GM23338 (cell line): ENCODE measurements at regions not wholly inside any gene's neighbourhood (a gene's known extent, or its start where the extent isn't known, plus 50 kb on each side); places are given as distances from the start of the nearest gene placed in this dataset.

Experiments used
- ATAC-seq: fragments of 200-7000 bp; cut with Tn5 transposase; 3 replicates; pipeline ENCODE4 v1.9.1; 2020
- DNase-seq: peaks from one replicate; pipeline ENCODE4 v3.0.0-alpha.2; 2015; ENCODE audit warnings: low spot score
- H2AFZ ChIP-seq: fragments of 200-600 bp; sonication (generic); 2 replicates; pipeline ENCODE4 v1.8.0; 2016; ENCODE audit warnings: antibody characterized with exemption, mild to moderate bottlenecking, moderate library complexity
- H3F3A ChIP-seq: fragments of 200-600 bp; sonication (generic); replicated peaks from 2 replicates; pipeline ENCODE4 v1.8.0; 2017; ENCODE audit warnings: antibody characterized with exemption, mixed run types, low read depth
- H3K27ac ChIP-seq: fragments of 200-600 bp; sonication (generic); 2 replicates; pipeline ENCODE4 v1.6.1; 2016; ENCODE audit warnings: low read depth
- H3K27me3 ChIP-seq: fragments of 200-600 bp; sonication (generic); 2 replicates; pipeline ENCODE4 v1.8.0; 2016; ENCODE audit warnings: mild to moderate bottlenecking, mixed run types, moderate library complexity; ENCODE audit not compliant: insufficient read depth
- H3K36me3 ChIP-seq: fragments of 200-600 bp; sonication (generic); 2 replicates; pipeline ENCODE4 v1.8.0; 2016; ENCODE audit warnings: mild to moderate bottlenecking; ENCODE audit not compliant: insufficient read depth
- H3K4me1 ChIP-seq: fragments of 200-600 bp; sonication (generic); 2 replicates; pipeline ENCODE4 v1.8.0; 2016; ENCODE audit warnings: mild to moderate bottlenecking, moderate library complexity; ENCODE audit not compliant: insufficient read depth
- H3K4me2 ChIP-seq: fragments of 200-600 bp; sonication (generic); 2 replicates; pipeline ENCODE4 v1.7.1; 2017; ENCODE audit warnings: mixed run types
- H3K4me3 ChIP-seq: fragments of 200-600 bp; sonication (generic); 2 replicates; pipeline ENCODE4 v1.6.1; 2016; ENCODE audit warnings: mixed run types
- H3K79me2 ChIP-seq: fragments of 200-600 bp; sonication (generic); replicated peaks from 2 replicates; pipeline ENCODE4 v1.8.0; 2017; ENCODE audit warnings: mild to moderate bottlenecking; ENCODE audit not compliant: insufficient read depth
- H3K9me2 ChIP-seq: fragments of 200-600 bp; sonication (generic); 2 replicates; pipeline ENCODE4 v1.8.0; 2017; ENCODE audit not compliant: insufficient read depth
- H4K20me1 ChIP-seq: fragments of 200-600 bp; sonication (generic); replicated peaks from 2 replicates; pipeline ENCODE4 v1.8.0; 2017; ENCODE audit warnings: mild to moderate bottlenecking; ENCODE audit not compliant: insufficient read depth
- H3K27ac Mint-ChIP-seq: 2 replicates; pipeline ENCODE4 v1.8.0; 2020; ENCODE audit warnings: inconsistent platforms, mild to moderate bottlenecking, moderate library complexity, mixed read lengths
- H3K27me3 Mint-ChIP-seq: 3 replicates; pipeline ENCODE4 v1.8.0; 2022; ENCODE audit warnings: low read depth, mild to moderate bottlenecking, moderate library complexity, mixed read lengths, inconsistent platforms; ENCODE audit not compliant: insufficient read depth, poor library complexity
- H3K36me3 Mint-ChIP-seq: 3 replicates; pipeline ENCODE4 v1.8.0; 2021; ENCODE audit warnings: low read depth, mild to moderate bottlenecking, inconsistent platforms, moderate library complexity, mixed read lengths
- H3K4me1 Mint-ChIP-seq: 3 replicates; pipeline ENCODE4 v1.8.0; 2020; ENCODE audit warnings: mild to moderate bottlenecking, inconsistent platforms, mixed read lengths
- H3K4me3 Mint-ChIP-seq: 3 replicates; pipeline ENCODE4 v1.8.0; 2021; ENCODE audit warnings: moderate library complexity, mild to moderate bottlenecking, inconsistent platforms, mixed read lengths
- H3K9me3 Mint-ChIP-seq: 3 replicates; pipeline ENCODE4 v1.8.0; 2020; ENCODE audit warnings: moderate library complexity, mild to moderate bottlenecking, inconsistent platforms, mixed read lengths
- CREB1 ChIP-seq: fragments of 250-450 bp; sonication (Bioruptor Pico); IDR thresholded peaks from 2 replicates; pipeline ENCODE4 v1.5.0; 2020; ENCODE audit warnings: low read depth, mild to moderate bottlenecking, moderate library complexity
- EZH2 ChIP-seq: fragments of 200-600 bp; sonication (generic); IDR thresholded peaks from one replicate; pipeline ENCODE4 v1.8.0; 2017; ENCODE audit warnings: antibody characterized with exemption, mild to moderate bottlenecking, low read depth; ENCODE audit not compliant: unreplicated experiment
- EZH2phosphoT487 ChIP-seq: fragments of 200-600 bp; sonication (generic); IDR thresholded peaks from one replicate; pipeline ENCODE4 v1.8.1; 2018; ENCODE audit warnings: antibody characterized with exemption; ENCODE audit not compliant: unreplicated experiment
- JUNB ChIP-seq: IDR thresholded peaks from one replicate; pipeline ENCODE4 v1.6.1; 2016; ENCODE audit warnings: antibody characterized with exemption; ENCODE audit not compliant: unreplicated experiment
- NANOG ChIP-seq: IDR thresholded peaks from 2 replicates; pipeline ENCODE4 v1.6.1; 2016; ENCODE audit warnings: antibody characterized with exemption, borderline replicate concordance
- ZNF114 ChIP-seq: fragments of 250-450 bp; sonication (Bioruptor Pico); IDR thresholded peaks from 2 replicates; pipeline ENCODE4 v1.5.0; 2020; ENCODE audit warnings: mild to moderate bottlenecking, moderate library complexity
- TF ChIP-seq, protein P1 (sequence below), 2 experiments: fragments of 200-600 bp in 1 of 2; sonication (generic) in 1 of 2; conservative IDR thresholded peaks; 2 replicates each; pipeline versions ENCODE4 v1.5.1 to v1.6.1; 2016 to 2017; ENCODE audit warnings: antibody characterized with exemption in 2 of 2, low read depth in 2 of 2, mild to moderate bottlenecking in 2 of 2, moderate library complexity in 1 of 2

DNA sequence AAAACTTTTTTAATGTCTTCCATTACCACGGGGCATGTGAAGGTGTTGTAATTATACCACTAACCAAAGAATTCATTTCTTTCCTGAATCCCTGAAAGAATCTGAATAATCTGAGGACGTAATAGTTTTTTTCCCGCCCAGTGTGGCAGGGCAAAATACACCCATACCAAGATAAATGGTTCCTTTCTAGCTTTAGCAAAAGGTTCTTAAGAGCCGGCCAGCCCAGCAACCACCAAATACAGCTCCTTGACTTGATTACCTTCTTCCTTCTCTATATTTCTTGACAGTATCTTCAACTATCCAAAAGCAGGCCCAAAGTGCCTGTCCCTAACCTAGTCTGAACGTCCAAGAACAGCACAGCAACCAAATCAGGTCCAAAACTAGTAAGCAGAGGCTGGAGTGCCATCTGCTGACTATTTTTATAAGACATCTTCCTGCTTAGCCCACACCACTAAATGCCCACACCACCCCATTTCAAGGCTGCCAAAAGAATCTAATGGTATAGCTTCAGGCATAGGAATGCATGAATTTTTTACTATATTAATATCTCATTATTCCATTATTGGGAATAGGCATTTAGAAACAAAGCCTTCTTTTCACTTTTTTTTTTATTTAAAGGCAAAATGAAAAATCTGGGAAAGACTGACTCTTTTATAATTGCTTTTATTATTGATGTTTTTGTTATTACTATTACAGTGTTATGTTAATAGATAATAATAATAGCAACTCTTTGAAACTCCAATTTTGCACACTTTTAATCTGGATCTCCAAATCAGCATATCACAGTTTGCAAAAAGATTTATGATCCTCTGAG is 524.4 kb downstream of the MED13L start:
- Histone ChIP-seq H4K20me1 (no peaks in the 10 kb centered on the region), H3K9me2 (no peaks in the 10 kb centered on the region), H3K4me3 (no peak overlapping the region), H3K36me3 (no peaks in the 10 kb centered on the region), H3K27me3 (no peaks in the 10 kb centered on the region), H3K27ac (no peak overlapping the region), H3K4me1 (peaks cover 10% of the 10 kb centered on the region; the same call in 1 of the 2 replicates), H2AFZ (no peak overlapping the region), H3K79me2 (no peaks in the 10 kb centered on the region), H3K4me2 (no peak overlapping the region), H3F3A (no peaks in the 10 kb centered on the region)
- ATAC-seq (peak; percentile 94), DNase-seq (peak; percentile 75)
- peaks cover 12% of the 10 kb centered on the region for H3K4me1 Mint-ChIP-seq
- TF ChIP-seq, protein P1, sequence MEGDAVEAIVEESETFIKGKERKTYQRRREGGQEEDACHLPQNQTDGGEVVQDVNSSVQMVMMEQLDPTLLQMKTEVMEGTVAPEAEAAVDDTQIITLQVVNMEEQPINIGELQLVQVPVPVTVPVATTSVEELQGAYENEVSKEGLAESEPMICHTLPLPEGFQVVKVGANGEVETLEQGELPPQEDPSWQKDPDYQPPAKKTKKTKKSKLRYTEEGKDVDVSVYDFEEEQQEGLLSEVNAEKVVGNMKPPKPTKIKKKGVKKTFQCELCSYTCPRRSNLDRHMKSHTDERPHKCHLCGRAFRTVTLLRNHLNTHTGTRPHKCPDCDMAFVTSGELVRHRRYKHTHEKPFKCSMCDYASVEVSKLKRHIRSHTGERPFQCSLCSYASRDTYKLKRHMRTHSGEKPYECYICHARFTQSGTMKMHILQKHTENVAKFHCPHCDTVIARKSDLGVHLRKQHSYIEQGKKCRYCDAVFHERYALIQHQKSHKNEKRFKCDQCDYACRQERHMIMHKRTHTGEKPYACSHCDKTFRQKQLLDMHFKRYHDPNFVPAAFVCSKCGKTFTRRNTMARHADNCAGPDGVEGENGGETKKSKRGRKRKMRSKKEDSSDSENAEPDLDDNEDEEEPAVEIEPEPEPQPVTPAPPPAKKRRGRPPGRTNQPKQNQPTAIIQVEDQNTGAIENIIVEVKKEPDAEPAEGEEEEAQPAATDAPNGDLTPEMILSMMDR (conservative IDR thresholded peaks at IDR 0.05; ENCODE audit: low read depth in 2 of 2): peak; percentile 67 to 79
- no peak for TF ChIP-seq CREB1 (CRISPR knock-in tag)
- H3K27me3 Mint-ChIP-seq: peaks cover 2% of the 10 kb centered on the region
- H3K36me3 Mint-ChIP-seq: no peaks in the 10 kb centered on the region
- no peak overlapping the region for H3K27ac Mint-ChIP-seq
- no peaks in the 10 kb centered on the region for H3K9me3 Mint-ChIP-seq
- H3K4me3 Mint-ChIP-seq: no peak overlapping the region

DNA sequence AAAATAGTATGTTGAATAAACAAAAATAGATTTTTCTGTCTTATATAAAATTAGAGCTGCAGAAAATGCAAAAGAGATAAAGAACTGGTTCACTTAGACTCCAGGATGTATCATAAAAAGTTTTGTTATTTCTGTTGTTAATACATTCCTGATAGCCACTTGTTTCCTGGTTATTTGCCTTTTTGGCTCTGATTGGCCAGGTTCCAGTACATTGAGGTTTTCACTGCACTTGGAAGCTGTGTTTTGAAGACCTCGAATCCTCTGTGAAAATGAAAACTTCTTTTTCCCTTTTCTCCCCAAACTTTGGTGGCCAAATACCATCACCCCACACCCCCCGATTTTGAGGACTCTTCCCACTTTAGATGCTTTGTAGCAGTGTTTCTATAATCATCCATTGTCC is 525.3 kb downstream of the MED13L start:
- Histone ChIP-seq H4K20me1 (no peaks in the 10 kb centered on the region), H3K27me3 (no peaks in the 10 kb centered on the region), H3K79me2 (no peaks in the 10 kb centered on the region), H3K4me3 (no peak overlapping the region), H2AFZ (no peak overlapping the region), H3K36me3 (no peaks in the 10 kb centered on the region), H3K9me2 (no peaks in the 10 kb centered on the region), H3K4me2 (no peak overlapping the region), H3K27ac (no peak overlapping the region), H3F3A (no peaks in the 10 kb centered on the region), H3K4me1 (peaks cover 10% of the 10 kb centered on the region; the same call in 1 of the 2 replicates)
- peaks cover 2% of the 10 kb centered on the region for H3K27me3 Mint-ChIP-seq
- no peak overlapping the region for H3K27ac Mint-ChIP-seq
- peaks cover 12% of the 10 kb centered on the region for H3K4me1 Mint-ChIP-seq
- H3K9me3 Mint-ChIP-seq: no peaks in the 10 kb centered on the region
- ATAC-seq (no peak), DNase-seq (no peak)
- H3K4me3 Mint-ChIP-seq: no peak overlapping the region
- no peak for TF ChIP-seq EZH2
- TF ChIP-seq JUNB: no peak
- no peak for TF ChIP-seq EZH2phosphoT487
- no peaks in the 10 kb centered on the region for H3K36me3 Mint-ChIP-seq

DNA sequence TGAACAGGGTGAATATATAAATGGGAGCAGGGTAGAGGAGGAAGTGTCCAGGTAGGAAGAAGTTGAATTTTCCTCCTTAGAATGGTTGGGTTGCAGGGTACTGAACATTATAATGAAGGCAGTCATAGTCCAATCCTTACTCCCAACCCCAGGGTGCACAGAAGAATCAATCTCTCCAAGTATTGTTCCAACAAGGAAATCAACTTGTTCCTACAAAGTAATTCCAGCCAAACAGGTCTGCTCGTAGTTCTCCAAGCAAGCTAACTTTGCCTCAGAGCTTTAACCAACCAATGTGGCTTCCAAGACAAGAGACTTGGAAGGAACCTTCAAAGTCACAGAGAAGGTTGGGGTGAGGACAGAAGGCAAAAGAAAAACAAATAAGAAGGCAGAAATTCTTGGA is 527.2 kb downstream of the MED13L start:
- no peak overlapping the region for H3K27ac ChIP-seq
- H3K4me2 ChIP-seq: no peak overlapping the region
- no peaks in the 10 kb centered on the region for H3K9me2 ChIP-seq
- ATAC-seq (no peak), DNase-seq (no peak)
- H3K79me2 ChIP-seq: no peaks in the 10 kb centered on the region
- TF ChIP-seq, protein P1 (conservative IDR thresholded peaks at IDR 0.05; ENCODE audit: low read depth in 2 of 2): no peak
- TF ChIP-seq ZNF114 (no peak), CREB1 (CRISPR knock-in tag) (no peak), NANOG (no peak)
- no peaks in the 10 kb centered on the region for H3K36me3 Mint-ChIP-seq
- H2AFZ ChIP-seq: no peak overlapping the region
- no peaks in the 10 kb centered on the region for H3K36me3 ChIP-seq
- no peak overlapping the region for H3K4me3 ChIP-seq
- H4K20me1 ChIP-seq: no peaks in the 10 kb centered on the region
- no peak overlapping the region for H3K4me3 Mint-ChIP-seq
- no peaks in the 10 kb centered on the region for H3K27me3 ChIP-seq
- peaks cover 2% of the 10 kb centered on the region for H3K27me3 Mint-ChIP-seq
- H3K4me1 ChIP-seq: no peaks in the 10 kb centered on the region
- H3K27ac Mint-ChIP-seq: no peak overlapping the region
- no peaks in the 10 kb centered on the region for H3F3A ChIP-seq
- H3K4me1 Mint-ChIP-seq: peaks cover 3% of the 10 kb centered on the region; the same call in 2 of the 3 replicates
- H3K9me3 Mint-ChIP-seq: no peaks in the 10 kb centered on the region
